Ovary (tissue), 7 donors: ENCODE measurements at regions not wholly inside any gene's neighbourhood (a gene's known extent, or its start where the extent isn't known, plus 50 kb on each side); places are given as distances from the start of the nearest gene placed in this dataset.

Experiments
- DNase-seq, 5 donors: peaks; one replicate each; pipeline ENCODE4 v3.0.0-alpha.2; 2019 to 2020
- H3K27ac ChIP-seq, 2 donors: fragments of 200-600 bp; one replicate each; pipeline versions ENCODE4 v1.5.1 to v1.8.0; 2019 to 2022
- H3K27me3 ChIP-seq: fragments of 200-600 bp; one replicate; pipeline ENCODE4 v1.8.0; 2022
- H3K36me3 ChIP-seq: fragments of 200-600 bp; sonication (generic); one replicate; pipeline ENCODE4 v1.5.1; 2019
- H3K4me1 ChIP-seq: one replicate; pipeline ENCODE4 v1.8.1; 2013; ENCODE audit warnings: mild to moderate bottlenecking, moderate library complexity; ENCODE audit not compliant: insufficient read depth
- H3K4me3 ChIP-seq: fragments of 200-600 bp; sonication (generic); one replicate; pipeline ENCODE4 v1.5.1; 2017
- H3K9me3 ChIP-seq, 2 donors: fragments of 200-600 bp in 1 of 2; sonication (generic) in 1 of 2; one replicate each; pipeline versions ENCODE4 v1.5.1 to v1.8.1; 2013 to 2019; ENCODE audit warnings: mild to moderate bottlenecking in 1 of 2, moderate library complexity in 1 of 2
- EP300 ChIP-seq: sonication (generic); formaldehyde crosslinking; IDR thresholded peaks from one replicate; pipeline ENCODE4 v1.6.1; 2017; ENCODE audit warnings: antibody characterized with exemption
- POLR2A ChIP-seq: fragments of 450-650 bp; IDR thresholded peaks from one replicate; pipeline ENCODE4 v1.6.1; 2017; ENCODE audit warnings: antibody characterized with exemption, mild to moderate bottlenecking, moderate library complexity
- WGBS, 3 donors: extraction: QIAGEN DNeasy Blood & Tissue Kit in 1 of 3; methylation state at CpG; one replicate each; pipeline versions ENCODE4 v1.1.5 to v1.1.7; 2013 to 2017; 5-methylcytosine and 5-hydroxymethylcytosine counted together
- intact Hi-C, 4 donors: fragments of 100-400 bp; cut with DNase I; formaldehyde crosslinking; loops; one replicate each; pipeline versions ENCODE4 v1.11.0 to v1.15.1; 2022 to 2023
- TF ChIP-seq, protein P1 (sequence below), 3 donors: fragments of 450-650 bp in 2 of 3; fragments of 200-600 bp in 1 of 3; IDR thresholded peaks; one replicate each; pipeline versions ENCODE4 v1.5.1 to v1.8.0; 2016 to 2022; ENCODE audit warnings: antibody characterized with exemption in 3 of 3, mild to moderate bottlenecking in 1 of 3
- donor health status: DM: no; HTN: no; CAD: no; lungs with moderate emphysema.
- donor health status: DM: no; HTN: no; CAD: no.
- donor health status: Bipolar disorder and iron deficiency.
- donor health status: DM: no; HTN: no; CAD: no.
- donor health status: DM: yes; HTN: yes; CAD: no.

DNA sequence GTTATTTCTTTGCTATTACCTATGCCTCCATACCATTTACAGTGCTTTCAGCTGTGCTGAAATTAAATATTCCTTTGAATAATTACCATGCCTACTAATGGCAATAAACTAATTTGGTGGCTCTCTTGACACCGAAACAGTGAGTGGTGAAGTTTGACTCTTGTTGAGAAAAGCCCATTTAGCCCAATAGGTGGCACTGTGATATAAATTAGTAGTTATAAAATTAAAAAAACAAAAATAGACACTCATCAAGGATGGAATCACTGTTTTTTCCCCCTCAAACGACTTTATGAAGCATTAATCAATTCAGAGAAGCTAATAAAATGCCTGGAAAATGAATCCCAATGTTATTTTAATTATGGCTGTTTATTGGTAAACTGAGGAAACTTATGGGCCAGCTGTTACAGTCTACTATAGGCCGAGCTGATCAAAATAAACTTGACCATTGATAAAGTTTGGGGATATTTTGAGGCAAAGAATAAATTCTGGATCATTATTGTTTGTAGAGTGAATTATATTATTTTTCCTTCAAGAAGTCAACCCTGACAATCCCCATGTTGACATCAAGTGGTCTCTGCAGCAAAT, 339.6 kb downstream of the TRIB2 start:
- Histone ChIP-seq H3K4me3 (no peak overlapping the region), H3K36me3 (no peaks in the 10 kb centered on the region), H3K4me1 (no peaks in the 10 kb centered on the region), H3K9me3 (no peaks in the 10 kb centered on the region), H3K27ac (no peak overlapping the region), H3K27me3 (no peaks in the 10 kb centered on the region)
- WGBS, 3 donors = 35 to 41% (median 35%) methylated on average over 3 of the region's 3 CpGs
- no peak for TF ChIP-seq POLR2A
- TF ChIP-seq, protein P1, sequence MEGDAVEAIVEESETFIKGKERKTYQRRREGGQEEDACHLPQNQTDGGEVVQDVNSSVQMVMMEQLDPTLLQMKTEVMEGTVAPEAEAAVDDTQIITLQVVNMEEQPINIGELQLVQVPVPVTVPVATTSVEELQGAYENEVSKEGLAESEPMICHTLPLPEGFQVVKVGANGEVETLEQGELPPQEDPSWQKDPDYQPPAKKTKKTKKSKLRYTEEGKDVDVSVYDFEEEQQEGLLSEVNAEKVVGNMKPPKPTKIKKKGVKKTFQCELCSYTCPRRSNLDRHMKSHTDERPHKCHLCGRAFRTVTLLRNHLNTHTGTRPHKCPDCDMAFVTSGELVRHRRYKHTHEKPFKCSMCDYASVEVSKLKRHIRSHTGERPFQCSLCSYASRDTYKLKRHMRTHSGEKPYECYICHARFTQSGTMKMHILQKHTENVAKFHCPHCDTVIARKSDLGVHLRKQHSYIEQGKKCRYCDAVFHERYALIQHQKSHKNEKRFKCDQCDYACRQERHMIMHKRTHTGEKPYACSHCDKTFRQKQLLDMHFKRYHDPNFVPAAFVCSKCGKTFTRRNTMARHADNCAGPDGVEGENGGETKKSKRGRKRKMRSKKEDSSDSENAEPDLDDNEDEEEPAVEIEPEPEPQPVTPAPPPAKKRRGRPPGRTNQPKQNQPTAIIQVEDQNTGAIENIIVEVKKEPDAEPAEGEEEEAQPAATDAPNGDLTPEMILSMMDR (IDR thresholded peaks at IDR 0.05) = peak in 1 of 3 donors; percentile 11
- no peak for DNase-seq
- intact Hi-C loops = no loop called here

DNA sequence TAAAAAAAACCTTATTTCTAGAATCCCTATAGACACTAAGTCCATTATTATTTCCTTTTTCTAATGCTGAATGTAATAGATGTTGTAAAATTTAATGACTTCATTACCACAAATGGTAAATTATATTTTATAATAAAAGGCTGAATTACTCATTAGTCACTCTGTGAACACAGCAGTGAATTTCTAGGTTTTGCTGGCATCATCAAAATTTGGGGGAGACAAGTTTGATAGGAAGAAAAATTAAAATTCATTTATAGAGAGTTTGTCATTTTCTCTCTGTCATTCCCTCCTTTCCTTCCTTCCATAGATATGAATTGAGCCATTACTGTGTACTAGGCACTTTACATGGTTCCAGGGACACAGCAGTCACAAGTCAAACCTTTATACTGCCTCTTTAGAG, 340.9 kb downstream of the TRIB2 start:
- Histone ChIP-seq H3K9me3 (no peaks in the 10 kb centered on the region), H3K4me1 (no peaks in the 10 kb centered on the region), H3K27ac (no peak overlapping the region), H3K36me3 (no peaks in the 10 kb centered on the region), H3K27me3 (no peaks in the 10 kb centered on the region), H3K4me3 (no peak overlapping the region)
- no peak for DNase-seq
- intact Hi-C loops = no loop called here
- TF ChIP-seq POLR2A (no peak), EP300 (no peak)
- TF ChIP-seq, protein P1 (IDR thresholded peaks at IDR 0.05) = no peak

DNA sequence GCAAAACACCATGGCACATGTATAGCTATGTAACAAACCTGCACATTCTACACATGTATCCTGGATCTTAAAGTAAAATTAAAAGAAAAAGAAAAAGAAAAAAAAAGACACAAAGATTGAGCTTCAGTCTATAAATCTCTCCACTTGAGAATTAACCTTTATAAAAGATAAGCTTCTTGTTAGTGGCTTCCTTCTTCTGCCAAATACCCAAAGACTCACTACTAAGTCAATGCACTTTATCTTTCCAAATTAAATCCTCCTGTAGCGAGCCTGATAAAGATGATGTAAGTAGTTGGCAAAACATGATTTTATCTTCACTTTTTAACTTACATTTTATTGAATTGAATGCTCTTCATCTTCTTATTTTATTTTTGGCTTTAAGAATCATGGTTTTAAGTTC, 349.9 kb downstream of the TRIB2 start:
- TF ChIP-seq, protein P1 (IDR thresholded peaks at IDR 0.05) = no peak
- TF ChIP-seq EP300 = no peak
- DNase-seq = no peak
- WGBS, 3 donors = 42 to 67% (median 62%) methylated on average over 1 of the region's 1 CpG
- H3K36me3 ChIP-seq = no peaks in the 10 kb centered on the region
- no peaks in the 10 kb centered on the region for H3K4me1 ChIP-seq
- intact Hi-C loops = no loop called here
- H3K4me3 ChIP-seq = no peak overlapping the region
- no peaks in the 10 kb centered on the region for H3K27me3 ChIP-seq
- H3K27ac ChIP-seq = no peak overlapping the region
- H3K9me3 ChIP-seq = no peaks in the 10 kb centered on the region

DNA sequence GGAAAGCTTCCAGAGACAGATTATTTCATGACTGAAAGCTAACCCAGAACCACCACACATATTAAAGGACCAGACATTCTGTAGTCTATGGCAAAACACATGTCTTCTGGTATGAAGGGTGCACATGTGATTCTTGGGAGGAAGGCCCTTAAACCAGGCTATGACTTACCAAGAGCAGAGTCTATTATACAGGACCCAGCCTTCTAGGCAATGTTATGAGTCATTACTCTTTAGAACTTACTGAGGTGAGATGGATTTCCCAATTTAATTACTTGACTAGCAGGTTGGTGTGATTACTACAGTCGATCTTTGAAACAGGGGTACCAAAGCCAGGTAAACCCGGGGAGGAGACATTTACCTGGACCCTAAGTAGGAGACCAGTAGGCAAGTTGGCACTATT, 350.8 kb downstream of the TRIB2 start:
- 93 to 100% (median 95%) methylated on average over 2 of the region's 2 CpGs for WGBS, 3 donors
- H3K4me1 ChIP-seq = no peaks in the 10 kb centered on the region
- H3K9me3 ChIP-seq = no peaks in the 10 kb centered on the region
- DNase-seq = no peak
- H3K36me3 ChIP-seq = no peaks in the 10 kb centered on the region
- no peak for TF ChIP-seq EP300
- TF ChIP-seq POLR2A = no peak
- TF ChIP-seq, protein P1 (IDR thresholded peaks at IDR 0.05) = no peak
- H3K27me3 ChIP-seq = no peaks in the 10 kb centered on the region
- no peak overlapping the region for H3K4me3 ChIP-seq
- intact Hi-C loops = no loop called here
- no peak overlapping the region for H3K27ac ChIP-seq

DNA sequence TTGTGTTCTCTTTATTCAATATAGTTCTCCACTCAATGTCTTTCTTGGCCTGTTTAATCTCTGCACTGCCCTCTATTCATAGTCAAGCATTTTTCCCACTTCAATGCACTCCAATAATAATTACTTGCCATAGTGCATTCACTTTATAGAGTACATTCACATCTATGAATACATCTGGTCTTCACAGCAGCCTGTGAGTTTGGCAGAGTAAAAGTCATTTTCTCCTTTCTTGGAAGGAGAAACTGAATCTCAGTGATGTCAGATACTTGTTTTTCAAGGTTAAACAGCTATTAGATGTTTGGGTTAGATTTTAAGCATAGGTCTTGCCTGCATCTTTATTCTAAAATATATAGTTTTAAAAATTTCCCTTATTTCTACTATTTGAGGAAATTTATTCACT, 373.2 kb downstream of the TRIB2 start:
- H3K27ac ChIP-seq = no peak overlapping the region
- no peak for DNase-seq
- H3K4me1 ChIP-seq = peaks cover 5% of the 10 kb centered on the region
- no peaks in the 10 kb centered on the region for H3K9me3 ChIP-seq
- H3K27me3 ChIP-seq = no peaks in the 10 kb centered on the region
- H3K36me3 ChIP-seq = no peaks in the 10 kb centered on the region
- H3K4me3 ChIP-seq = no peak overlapping the region
- intact Hi-C loops = no loop called here
- TF ChIP-seq POLR2A (no peak), EP300 (no peak)
- TF ChIP-seq, protein P1 (IDR thresholded peaks at IDR 0.05) = no peak
